IMR-90 (cell line): ENCODE measurements at regions not wholly inside any gene's neighbourhood (a gene's known extent, or its start where the extent isn't known, plus 50 kb on each side); places are given as distances from the start of the nearest gene placed in this dataset.

ENCODE experiments used
- ATAC-seq: fragments of 200-7000 bp; cut with Tn5 transposase; 2 replicates; pipeline ENCODE4 v1.9.1; 2020; ENCODE audit warnings: low read depth, mild to moderate bottlenecking, moderate library complexity
- BruUV-seq: library from RNA; stranded (reverse); fragments of 400-500 nt; replicated peaks from 2 replicates; lab custom pipeline; 2021; lab: Mats Ljungman, UMichigan
- CTCF ChIA-PET: fragments of 300-600 bp; formaldehyde crosslinking; extraction: SDS; loops from one replicate; lab custom pipeline; 2021; ENCODE audit warnings: antibody characterized with exemption; lab: Yijun Ruan, JAX
- POLR2A ChIA-PET: fragments of 300-600 bp; sonication (Branson Sonifier 250); formaldehyde crosslinking; loops from one replicate; lab custom pipeline; 2022; ENCODE audit warnings: antibody characterized with exemption; ENCODE audit not compliant: unreplicated experiment; lab: Charles Lee
- DNase-seq: peaks from one replicate; pipeline ENCODE4 v3.0.0; 2013
- H2AFZ ChIP-seq: replicated peaks from 2 replicates; pipeline ENCODE3; 2013; ENCODE audit warnings: low read length, mild to moderate bottlenecking; ENCODE audit not compliant: poor library complexity
- H2AK5ac ChIP-seq: 2 replicates; pipeline ENCODE4 v1.6.1; 2013; ENCODE audit warnings: low read depth, low read length, inconsistent platforms
- H2AK9ac ChIP-seq: replicated peaks from 2 replicates; pipeline ENCODE3; 2013; ENCODE audit warnings: mild to moderate bottlenecking, low read depth, low read length, moderate library complexity; ENCODE audit not compliant: poor library complexity
- H2BK120ac ChIP-seq: 2 replicates; pipeline ENCODE4 v1.6.1; 2013; ENCODE audit warnings: low read depth, low read length, inconsistent platforms
- H2BK15ac ChIP-seq: 3 replicates; pipeline ENCODE4 v1.6.1; 2013; ENCODE audit warnings: low read depth, low read length, inconsistent platforms
- H2BK20ac ChIP-seq: 2 replicates; pipeline ENCODE4 v1.6.1; 2013; ENCODE audit warnings: low read depth, mild to moderate bottlenecking, inconsistent platforms, low read length, moderate library complexity
- H2BK5ac ChIP-seq: 2 replicates; pipeline ENCODE4 v1.6.1; 2013; ENCODE audit warnings: mild to moderate bottlenecking, low read depth, low read length, inconsistent platforms; ENCODE audit not compliant: poor library complexity, severe bottlenecking
- H3K14ac ChIP-seq: replicated peaks from 2 replicates; pipeline ENCODE4 v1.6.1; 2013; ENCODE audit warnings: low read depth, low read length, inconsistent platforms
- H3K18ac ChIP-seq: 2 replicates; pipeline ENCODE4 v1.6.1; 2013; ENCODE audit warnings: low read depth, low read length, control low read depth
- H3K23ac ChIP-seq: 2 replicates; pipeline ENCODE4 v1.6.1; 2013; ENCODE audit warnings: low read depth, low read length, inconsistent platforms
- H3K27ac ChIP-seq: 2 replicates; pipeline ENCODE4 v1.5.1; 2013; ENCODE audit warnings: mild to moderate bottlenecking, control low read depth, low read length; ENCODE audit not compliant: insufficient read depth
- H3K27me3 ChIP-seq: 2 replicates; pipeline ENCODE4 v1.6.1; 2013; ENCODE audit warnings: low read length; ENCODE audit not compliant: control insufficient read depth, insufficient read depth
- H3K36me3 ChIP-seq: 2 replicates; pipeline ENCODE4 v1.6.1; 2013; ENCODE audit warnings: low read length, mixed read lengths; ENCODE audit not compliant: control insufficient read depth, insufficient read depth
- H3K4ac ChIP-seq: 2 replicates; pipeline ENCODE4 v1.6.1; 2013; ENCODE audit warnings: low read depth, low read length, inconsistent platforms
- H3K4me1 ChIP-seq: 2 replicates; pipeline ENCODE4 v1.6.1; 2013; ENCODE audit warnings: low read length, mixed read lengths; ENCODE audit not compliant: control insufficient read depth, insufficient read depth
- H3K4me2 ChIP-seq: 2 replicates; pipeline ENCODE4 v1.6.1; 2013; ENCODE audit warnings: low read depth, mild to moderate bottlenecking, control low read depth, low read length, moderate library complexity
- H3K4me3 ChIP-seq: 2 replicates; pipeline ENCODE4 v1.5.1; 2013; ENCODE audit warnings: low read depth, mild to moderate bottlenecking, control low read depth, low read length, moderate library complexity; ENCODE audit not compliant: insufficient read depth
- H3K56ac ChIP-seq: 2 replicates; pipeline ENCODE4 v1.6.1; 2013; ENCODE audit warnings: low read length, inconsistent platforms; ENCODE audit not compliant: insufficient read depth; ENCODE audit errors: extremely low read depth
- H3K79me1 ChIP-seq, 2 experiments: 2 replicates each; pipeline ENCODE4 v1.6.1; 2013; ENCODE audit warnings: low read length in 2 of 2, inconsistent platforms in 1 of 2, low read depth in 1 of 2
- H3K9ac ChIP-seq: 2 replicates; pipeline ENCODE4 v1.6.1; 2013; ENCODE audit warnings: low read depth, low read length, control low read depth
- H3K9me1 ChIP-seq: 2 replicates; pipeline ENCODE4 v1.6.1; 2013; ENCODE audit warnings: low read length, inconsistent platforms; ENCODE audit not compliant: insufficient read depth
- H3K9me3 ChIP-seq: 2 replicates; pipeline ENCODE4 v1.6.1; 2013; ENCODE audit warnings: low read length; ENCODE audit not compliant: control insufficient read depth, insufficient read depth
- H4K20me1 ChIP-seq: 2 replicates; pipeline ENCODE4 v1.6.1; 2013; ENCODE audit warnings: low read length, inconsistent platforms; ENCODE audit not compliant: insufficient read depth
- H4K5ac ChIP-seq: 2 replicates; pipeline ENCODE4 v1.6.1; 2013; ENCODE audit warnings: mild to moderate bottlenecking, low read depth, low read length, control low read depth
- H4K8ac ChIP-seq, 2 experiments: 2 replicates each; pipeline ENCODE4 v1.6.1; 2013; ENCODE audit warnings: low read depth in 2 of 2, low read length in 2 of 2, control low read depth in 1 of 2, inconsistent platforms in 1 of 2
- H4K91ac ChIP-seq: 2 replicates; pipeline ENCODE4 v1.6.1; 2013; ENCODE audit warnings: low read depth, low read length, inconsistent platforms; ENCODE audit not compliant: insufficient read depth
- BHLHE40 ChIP-seq: fragments of 150-350 bp; IDR thresholded peaks from 2 replicates; pipeline ENCODE4 v1.6.1; 2016; ENCODE audit warnings: mild to moderate bottlenecking, low read depth, low read length
- CEBPB ChIP-seq: IDR thresholded peaks from 2 replicates; pipeline ENCODE4 v1.6.1; 2012; ENCODE audit warnings: low read depth, low read length, improper control_type of control experiment
- FOS ChIP-seq: fragments of 150-350 bp; IDR thresholded peaks from 2 replicates; pipeline ENCODE4 v1.6.1; 2016; ENCODE audit warnings: low read depth, low read length
- MAFK ChIP-seq: IDR thresholded peaks from 2 replicates; pipeline ENCODE4 v1.6.1; 2012; ENCODE audit warnings: low read depth, low read length, improper control_type of control experiment
- MAZ ChIP-seq: IDR thresholded peaks from 2 replicates; pipeline ENCODE4 v1.6.1; 2012; ENCODE audit warnings: low read depth, mild to moderate bottlenecking, low read length, improper control_type of control experiment, moderate library complexity, borderline replicate concordance
- NFE2L2 ChIP-seq: fragments of 150-350 bp; IDR thresholded peaks from 2 replicates; pipeline ENCODE4 v1.6.1; 2016; ENCODE audit warnings: low read depth, mild to moderate bottlenecking, low read length
- RAD21 ChIP-seq: IDR thresholded peaks from 2 replicates; pipeline ENCODE4 v1.6.1; 2012; ENCODE audit warnings: low read length, improper control_type of control experiment
- RFX5 ChIP-seq: IDR thresholded peaks from 2 replicates; pipeline ENCODE4 v1.8.0; 2012; ENCODE audit warnings: low read depth, mild to moderate bottlenecking, low read length, moderate library complexity
- SMC3 ChIP-seq: fragments of 150-350 bp; IDR thresholded peaks from 2 replicates; pipeline ENCODE4 v1.6.1; 2016; ENCODE audit warnings: low read depth, mild to moderate bottlenecking, antibody characterized with exemption, low read length, moderate library complexity
- WGBS, 2 experiments: methylation state at CpG; one replicate each; pipeline versions ENCODE4 v1.1.5 to v1.1.7; 2013; ENCODE audit warnings: missing lambda C conversion rate in 2 of 2; ENCODE audit not compliant: insufficient read length in 1 of 2; ENCODE audit errors: extremely low coverage in 2 of 2; 5-methylcytosine and 5-hydroxymethylcytosine counted together
- dilution Hi-C: fragments of 300-500 bp; cut with HindIII; formaldehyde crosslinking; loops from one replicate; pipeline ENCODE4 v1.14.3; 2018; ENCODE audit warnings: low sequenced_read_pairs; ENCODE audit not compliant: unreplicated experiment
- in situ Hi-C: fragments of 300-500 bp; cut with MboI; formaldehyde crosslinking; loops from 3 replicates; pipeline ENCODE4 v1.14.3; 2019; ENCODE audit warnings: low sequenced_read_pairs, inconsistent platforms, mixed read lengths
- intact Hi-C: fragments of 100-400 bp; cut with micrococcal nuclease; formaldehyde crosslinking; loops from 2 replicates; pipeline ENCODE4 v1.10.0; 2022
- TF ChIP-seq, protein P1 (sequence below): fragments of 150-350 bp; IDR thresholded peaks from 2 replicates; pipeline ENCODE4 v1.6.1; 2016; ENCODE audit warnings: low read depth, mild to moderate bottlenecking, low read length, moderate library complexity, borderline replicate concordance

- no peak overlapping the region for H3K4me3 ChIP-seq
- peak overlapping the region; percentile 93 for H4K91ac ChIP-seq
- ChIA-PET CTCF (no interaction called here), POLR2A (no interaction called here)
- 80% methylated on average over 1 of the region's 3 CpGs; no CpG with 5 or more reads in 1 of the 2 experiments for WGBS, 2 experiments
- intact Hi-C loops: loop anchor here (5.0 kb wide), 1 partner anchor 49 kb away; no protein-coding TSS in a partner anchor
- H3K4ac ChIP-seq: peak overlapping the region; percentile 58
- no TSS peak for BruUV-seq
- DNase-seq (no peak), ATAC-seq (no peak)
- H3K27ac ChIP-seq: no peak overlapping the region
- H4K20me1 ChIP-seq: no peaks in the 10 kb centered on the region
- in situ Hi-C loops: no loop called here
- no peaks in the 10 kb centered on the region for H3K36me3 ChIP-seq
- H3K4me1 ChIP-seq: peaks cover 8% of the 10 kb centered on the region
- no peak overlapping the region for H3K9ac ChIP-seq
- H3K9me1 ChIP-seq: no peaks in the 10 kb centered on the region
- H3K18ac ChIP-seq: peak overlapping the region; percentile 60; the same call in 1 of the 2 replicates
- H2BK15ac ChIP-seq: 0 out of 3 replicates have a peak overlapping the region, but pooled peaks have one; percentile 37
- no peak overlapping the region for H3K4me2 ChIP-seq
- H2BK20ac ChIP-seq: peak overlapping the region; percentile 95
- H3K23ac ChIP-seq: 0 out of 2 replicates have a peak overlapping the region, but pooled peaks have one; percentile 26
- H2BK5ac ChIP-seq: peak overlapping the region; percentile 91
- H3K79me1 ChIP-seq: no peaks in the 10 kb centered on the region
- H2AK5ac ChIP-seq: peak overlapping the region; percentile 92
- no peaks in the 10 kb centered on the region for H3K27me3 ChIP-seq
- H4K8ac ChIP-seq: peak overlapping the region; percentile 75 to 78; a peak in 3 of 4 replicates
- peak overlapping the region; percentile 73 for H3K14ac ChIP-seq
- H2AK9ac ChIP-seq: no peak overlapping the region
- no peak overlapping the region for H2AFZ ChIP-seq
- peak overlapping the region; percentile 24; the same call in 1 of the 2 replicates for H3K56ac ChIP-seq
- H3K9me3 ChIP-seq: no peaks in the 10 kb centered on the region
- dilution Hi-C loops: no loop called here
- peak overlapping the region; percentile 96 for H2BK120ac ChIP-seq
- peak overlapping the region; percentile 55; the same call in 1 of the 2 replicates for H4K5ac ChIP-seq
- no peak for TF ChIP-seq BHLHE40
- no peak for TF ChIP-seq FOS
- TF ChIP-seq NFE2L2: no peak
- TF ChIP-seq SMC3: no peak
- TF ChIP-seq, protein P1, sequence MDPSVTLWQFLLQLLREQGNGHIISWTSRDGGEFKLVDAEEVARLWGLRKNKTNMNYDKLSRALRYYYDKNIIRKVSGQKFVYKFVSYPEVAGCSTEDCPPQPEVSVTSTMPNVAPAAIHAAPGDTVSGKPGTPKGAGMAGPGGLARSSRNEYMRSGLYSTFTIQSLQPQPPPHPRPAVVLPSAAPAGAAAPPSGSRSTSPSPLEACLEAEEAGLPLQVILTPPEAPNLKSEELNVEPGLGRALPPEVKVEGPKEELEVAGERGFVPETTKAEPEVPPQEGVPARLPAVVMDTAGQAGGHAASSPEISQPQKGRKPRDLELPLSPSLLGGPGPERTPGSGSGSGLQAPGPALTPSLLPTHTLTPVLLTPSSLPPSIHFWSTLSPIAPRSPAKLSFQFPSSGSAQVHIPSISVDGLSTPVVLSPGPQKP: no peak
- TF ChIP-seq RAD21: no peak
- TF ChIP-seq MAZ: no peak
- TF ChIP-seq RFX5: no peak
- TF ChIP-seq MAFK: no peak
- TF ChIP-seq CEBPB: no peak
Measured at GRCh38 chr2:6577960-6578359, 287.7 kb downstream of the CMPK2 start.
